IMR-90 (cell line): ENCODE measurements at regions not wholly inside any gene's neighbourhood (a gene's known extent, or its start where the extent isn't known, plus 50 kb on each side); places are given as distances from the start of the nearest gene placed in this dataset.

Experiments
- CEBPB ChIP-seq: IDR thresholded peaks from 2 replicates; pipeline ENCODE4 v1.6.1; 2012; ENCODE audit warnings: low read depth, low read length, improper control_type of control experiment
- CHD1 ChIP-seq: IDR thresholded peaks from 2 replicates; pipeline ENCODE4 v1.6.1; 2012; ENCODE audit warnings: low read depth, low read length, improper control_type of control experiment
- CTCF ChIP-seq: conservative IDR thresholded peaks from 2 replicates; pipeline ENCODE4 v1.5.1; 2012; ENCODE audit warnings: mild to moderate bottlenecking, low read depth, low read length, improper control_type of control experiment
- MAZ ChIP-seq: IDR thresholded peaks from 2 replicates; pipeline ENCODE4 v1.6.1; 2012; ENCODE audit warnings: low read depth, mild to moderate bottlenecking, low read length, improper control_type of control experiment, moderate library complexity, borderline replicate concordance
- MXI1 ChIP-seq: IDR thresholded peaks from 2 replicates; pipeline ENCODE4 v1.6.1; 2012; ENCODE audit warnings: low read depth, mild to moderate bottlenecking, low read length, moderate library complexity, borderline replicate concordance
- POLR2A ChIP-seq: IDR thresholded peaks from 2 replicates; pipeline ENCODE4 v1.6.1; 2012; ENCODE audit warnings: mild to moderate bottlenecking, low read depth, low read length
- RAD21 ChIP-seq: IDR thresholded peaks from 2 replicates; pipeline ENCODE4 v1.6.1; 2012; ENCODE audit warnings: low read length, improper control_type of control experiment

GRCh38 chr17:22514315-22514714 is 822.0 kb downstream of the KCNJ18 start:
- TF ChIP-seq CTCF (no peak), POLR2A (no peak), MAZ (no peak), CEBPB (no peak), CHD1 (no peak), MXI1 (no peak), RAD21 (no peak)
